Skeletal muscle satellite cell (primary cell): ENCODE measurements at regions not wholly inside any gene's neighbourhood (a gene's known extent, or its start where the extent isn't known, plus 50 kb on each side); places are given as distances from the start of the nearest gene placed in this dataset.

Source experiments
- H3K27me3 ChIP-seq: 2 replicates; pipeline ENCODE4 v1.7.0; 2013; ENCODE audit warnings: low read length; ENCODE audit not compliant: control insufficient read depth, insufficient read depth
- H3K36me3 ChIP-seq: 2 replicates; pipeline ENCODE4 v1.7.0; 2013; ENCODE audit warnings: mild to moderate bottlenecking, control low read depth, low read length; ENCODE audit not compliant: insufficient read depth
- H3K4me1 ChIP-seq: 2 replicates; pipeline ENCODE4 v1.7.0; 2013; ENCODE audit warnings: low read length; ENCODE audit not compliant: control insufficient read depth, insufficient read depth
- H3K4me2 ChIP-seq: 2 replicates; pipeline ENCODE4 v1.7.0; 2013; ENCODE audit warnings: mild to moderate bottlenecking, low read length
- H3K4me3 ChIP-seq: 2 replicates; pipeline ENCODE4 v1.7.0; 2013; ENCODE audit warnings: low read length
- H3K9ac ChIP-seq: 2 replicates; pipeline ENCODE4 v1.7.0; 2013; ENCODE audit warnings: mild to moderate bottlenecking, low read depth, low read length, moderate library complexity
- H3K9me3 ChIP-seq: replicated peaks from 2 replicates; pipeline ENCODE4 v1.7.0; 2013; ENCODE audit warnings: mild to moderate bottlenecking, control low read depth, low read length

DNA sequence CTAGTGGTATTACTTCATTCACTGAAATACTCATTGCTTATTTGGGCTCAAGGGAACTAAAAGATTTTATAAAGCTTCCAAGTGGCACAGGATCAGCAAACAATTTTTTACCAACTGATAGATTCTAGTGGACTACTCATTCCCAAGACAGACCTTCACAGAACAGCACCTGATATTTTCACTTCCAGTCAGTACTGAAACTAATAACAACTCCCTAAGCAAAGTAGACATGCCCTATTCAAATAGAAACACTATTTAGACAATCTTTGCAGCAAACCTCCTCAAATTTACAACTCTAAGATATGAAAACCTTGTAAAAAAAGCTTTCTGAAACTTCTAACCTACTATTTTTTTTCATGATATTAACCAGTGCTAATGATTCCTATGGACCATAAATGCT is 2345.8 kb downstream of the LRRC4C start:
- Histone ChIP-seq H3K36me3 (no peaks in the 10 kb centered on the region), H3K9me3 (no peaks in the 10 kb centered on the region), H3K4me1 (no peaks in the 10 kb centered on the region), H3K4me3 (no peak overlapping the region), H3K9ac (no peak overlapping the region), H3K27me3 (no peaks in the 10 kb centered on the region), H3K4me2 (no peak overlapping the region)

DNA sequence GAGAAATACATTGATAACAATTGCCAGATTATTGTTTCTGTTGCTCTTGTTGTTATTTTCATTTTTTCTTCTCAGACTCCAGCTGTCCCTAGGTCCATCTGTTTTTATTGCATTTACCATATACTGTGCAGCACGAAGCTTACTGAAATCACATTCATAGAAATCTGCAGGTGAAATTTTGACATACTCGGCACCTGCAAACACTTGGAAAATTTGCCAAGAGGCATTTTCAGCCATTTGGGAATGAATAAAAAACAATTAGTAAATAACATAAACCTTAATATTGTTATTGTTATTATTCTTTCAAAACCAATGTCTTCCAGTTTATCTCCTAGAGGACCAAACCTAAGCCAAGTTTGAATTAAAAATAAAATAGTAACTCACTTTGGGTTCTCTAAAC is 2357.2 kb downstream of the LRRC4C start:
- no peak overlapping the region for H3K4me3 ChIP-seq
- no peaks in the 10 kb centered on the region for H3K4me1 ChIP-seq
- no peaks in the 10 kb centered on the region for H3K27me3 ChIP-seq
- no peak overlapping the region for H3K9ac ChIP-seq
- no peak overlapping the region for H3K4me2 ChIP-seq
- peaks cover 7% of the 10 kb centered on the region for H3K9me3 ChIP-seq
- no peaks in the 10 kb centered on the region for H3K36me3 ChIP-seq

DNA sequence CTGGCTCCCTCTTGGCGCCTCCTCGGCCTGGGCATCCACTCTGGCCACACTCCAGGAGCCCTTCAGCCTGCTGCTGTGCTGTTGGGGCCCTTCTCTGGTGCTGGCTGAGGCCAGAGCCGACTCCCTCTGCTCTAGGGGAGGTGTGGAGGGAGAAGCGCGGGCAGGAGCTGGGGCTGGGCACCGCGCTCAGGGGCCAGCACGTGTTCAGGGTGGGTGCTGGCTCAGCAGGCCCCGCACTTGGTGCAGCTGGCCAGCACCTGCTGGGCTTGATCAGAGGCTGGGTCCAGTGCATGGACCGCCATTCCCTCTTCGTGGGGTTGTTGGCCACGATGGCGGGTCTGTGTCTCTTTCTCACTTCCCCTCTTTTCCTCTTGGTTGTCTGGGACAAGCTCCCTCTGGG is 2381.0 kb downstream of the LRRC4C start:
- H3K4me2 ChIP-seq: no peak overlapping the region
- no peak overlapping the region for H3K9ac ChIP-seq
- no peak overlapping the region for H3K4me3 ChIP-seq
- no peaks in the 10 kb centered on the region for H3K36me3 ChIP-seq
- H3K9me3 ChIP-seq: no peaks in the 10 kb centered on the region
- H3K27me3 ChIP-seq: no peaks in the 10 kb centered on the region
- no peaks in the 10 kb centered on the region for H3K4me1 ChIP-seq

DNA sequence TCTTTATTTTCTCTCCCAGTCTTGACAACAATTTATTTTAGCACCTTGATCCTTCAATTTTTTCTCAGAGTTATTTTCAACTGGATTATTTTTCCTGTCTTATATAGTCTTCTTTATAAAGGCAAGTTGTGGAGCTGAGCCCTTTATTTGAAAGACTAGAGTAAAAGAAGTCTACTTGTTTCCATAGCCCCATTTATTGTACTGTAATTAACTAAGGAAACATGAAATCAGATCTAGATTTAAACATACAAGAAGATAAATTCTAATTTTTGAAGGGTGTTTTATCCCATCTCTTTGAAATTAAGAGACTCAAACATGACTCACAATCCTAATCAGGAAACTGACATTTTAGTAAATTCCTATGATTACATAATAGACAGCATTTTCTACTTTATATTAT is 2421.8 kb downstream of the LRRC4C start:
- Histone ChIP-seq H3K9me3 (no peaks in the 10 kb centered on the region), H3K4me2 (no peak overlapping the region), H3K27me3 (no peaks in the 10 kb centered on the region), H3K4me1 (no peaks in the 10 kb centered on the region), H3K36me3 (no peaks in the 10 kb centered on the region), H3K4me3 (no peak overlapping the region), H3K9ac (no peak overlapping the region)

DNA sequence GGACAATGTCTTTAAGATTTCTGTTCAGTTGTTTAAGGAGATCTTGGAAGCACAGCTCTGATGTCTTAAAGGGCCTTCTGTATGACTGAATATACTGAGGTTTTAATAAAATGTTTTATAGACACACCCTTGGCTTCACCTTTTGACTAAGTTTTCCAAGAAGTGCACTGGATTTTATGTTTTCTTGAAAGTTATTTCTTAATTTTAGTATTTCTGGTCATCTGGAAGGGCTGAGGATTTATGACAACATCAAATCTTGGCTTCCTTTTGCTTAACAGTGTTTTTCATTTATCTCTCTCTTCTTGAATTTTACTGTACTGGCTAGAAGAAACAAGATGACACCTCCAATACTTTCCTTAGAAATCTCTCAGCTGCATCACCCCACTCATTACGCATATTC is 2423.4 kb downstream of the LRRC4C start:
- Histone ChIP-seq H3K9ac (no peak overlapping the region), H3K4me2 (no peak overlapping the region), H3K4me1 (no peaks in the 10 kb centered on the region), H3K36me3 (no peaks in the 10 kb centered on the region), H3K9me3 (no peaks in the 10 kb centered on the region), H3K4me3 (no peak overlapping the region), H3K27me3 (no peaks in the 10 kb centered on the region)

DNA sequence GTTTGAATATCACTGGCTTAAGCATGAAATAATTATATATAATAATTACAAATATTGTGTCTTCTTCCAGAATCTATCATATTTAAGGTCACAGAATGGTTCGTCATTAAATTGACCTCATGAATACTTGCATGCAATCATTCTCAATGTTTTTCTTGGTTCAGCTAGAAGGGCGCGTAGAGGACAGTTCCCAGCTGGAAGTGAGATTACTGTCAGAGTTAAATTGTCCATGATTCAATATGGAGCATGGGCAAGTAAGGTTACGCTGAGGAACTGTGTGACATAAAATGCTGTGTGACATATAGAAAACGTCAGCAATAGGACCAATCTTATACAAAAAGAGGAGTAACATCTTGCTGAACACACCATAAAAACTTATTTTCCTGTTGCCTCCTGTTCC is 2423.5 kb upstream of the RAG2 start:
- Histone ChIP-seq H3K4me3 (no peak overlapping the region), H3K36me3 (no peaks in the 10 kb centered on the region), H3K4me2 (no peak overlapping the region), H3K9me3 (no peaks in the 10 kb centered on the region), H3K27me3 (no peaks in the 10 kb centered on the region), H3K4me1 (no peaks in the 10 kb centered on the region), H3K9ac (no peak overlapping the region)

DNA sequence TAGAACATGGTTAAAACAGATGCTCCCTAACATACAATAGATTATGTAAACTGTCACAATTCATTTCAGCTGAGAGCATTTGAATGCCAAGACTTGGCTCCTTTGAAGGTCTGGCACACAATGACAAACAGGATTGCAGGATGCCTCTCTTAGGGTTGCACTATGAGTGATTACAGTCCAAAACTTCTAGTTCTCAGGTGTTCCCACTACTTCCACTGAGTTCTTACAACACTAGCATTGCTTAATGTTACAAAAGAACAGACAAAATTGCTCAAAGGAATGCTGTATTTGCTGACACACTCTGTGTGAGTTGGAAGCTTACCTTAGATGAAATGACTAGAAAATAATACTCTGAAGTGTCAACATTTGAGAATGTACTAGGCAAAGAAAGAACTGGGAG is 2413.8 kb upstream of the RAG2 start:
- Histone ChIP-seq H3K27me3 (no peaks in the 10 kb centered on the region), H3K4me1 (no peaks in the 10 kb centered on the region), H3K9ac (no peak overlapping the region), H3K4me2 (no peak overlapping the region), H3K36me3 (no peaks in the 10 kb centered on the region), H3K9me3 (no peaks in the 10 kb centered on the region), H3K4me3 (no peak overlapping the region)

DNA sequence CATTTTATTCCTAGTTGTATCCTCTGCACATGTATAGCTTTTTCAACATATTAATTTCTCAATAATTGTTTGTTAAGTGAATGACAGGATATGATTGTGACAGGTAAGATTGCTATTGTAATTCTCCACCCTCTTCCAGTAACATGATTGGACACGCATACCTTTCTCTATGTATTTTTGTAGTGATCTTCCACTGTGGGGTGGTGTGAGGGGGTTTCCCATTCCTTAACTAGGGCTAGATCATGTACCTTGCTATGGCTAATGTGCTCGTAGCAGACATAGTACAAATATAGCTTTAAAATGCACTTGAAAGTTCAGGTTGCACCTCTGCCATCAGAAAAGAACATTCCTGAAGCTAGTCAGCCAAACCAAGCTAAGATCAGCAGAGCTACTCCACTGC is 2392.8 kb upstream of the RAG2 start:
- Histone ChIP-seq H3K4me2 (no peak overlapping the region), H3K9me3 (peaks cover 4% of the 10 kb centered on the region), H3K27me3 (no peaks in the 10 kb centered on the region), H3K9ac (no peak overlapping the region), H3K4me1 (no peaks in the 10 kb centered on the region), H3K36me3 (no peaks in the 10 kb centered on the region), H3K4me3 (no peak overlapping the region)

DNA sequence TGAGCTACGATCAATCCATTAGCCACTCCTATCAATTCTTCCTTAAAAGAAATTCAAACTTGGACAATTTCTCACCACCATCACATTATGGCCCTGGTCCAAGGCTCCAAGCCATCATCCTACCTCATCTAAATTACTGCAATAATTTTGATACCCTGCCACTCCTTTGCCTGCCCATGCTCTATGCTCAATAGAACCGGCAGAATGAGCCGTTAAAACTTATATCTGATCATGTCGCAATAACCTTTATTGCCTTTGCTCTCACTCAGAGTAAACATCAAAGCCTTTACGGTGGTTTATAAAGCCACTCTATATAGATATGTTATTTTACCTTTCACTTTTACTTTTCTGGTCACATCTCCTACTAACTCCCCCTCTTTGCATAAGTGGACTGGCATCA is 2392.1 kb upstream of the RAG2 start:
- no peaks in the 10 kb centered on the region for H3K4me1 ChIP-seq
- no peaks in the 10 kb centered on the region for H3K27me3 ChIP-seq
- H3K4me3 ChIP-seq: no peak overlapping the region
- no peak overlapping the region for H3K4me2 ChIP-seq
- H3K9ac ChIP-seq: no peak overlapping the region
- peaks cover 4% of the 10 kb centered on the region for H3K9me3 ChIP-seq
- H3K36me3 ChIP-seq: no peaks in the 10 kb centered on the region

DNA sequence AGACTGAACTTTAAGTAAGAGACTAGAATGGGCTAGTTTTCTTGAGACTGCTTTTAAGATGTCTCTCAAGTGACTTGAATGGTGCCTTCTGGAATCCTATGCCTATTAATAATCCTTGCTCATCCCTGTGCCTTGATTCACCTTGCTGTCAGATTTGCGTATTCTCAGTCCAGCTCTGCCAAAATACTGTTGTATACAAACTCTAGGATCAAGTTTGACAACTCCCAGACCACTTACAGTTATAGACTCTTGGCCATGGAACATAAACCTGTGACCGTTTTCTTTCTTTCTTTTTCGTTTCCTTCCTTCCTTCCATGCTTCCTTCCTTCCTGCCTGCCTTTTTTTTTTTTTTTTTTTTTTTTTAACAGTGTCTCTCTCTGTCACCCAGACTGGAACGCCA is 2390.9 kb upstream of the RAG2 start:
- Histone ChIP-seq H3K4me3 (no peak overlapping the region), H3K9me3 (peaks cover 4% of the 10 kb centered on the region), H3K27me3 (no peaks in the 10 kb centered on the region), H3K4me1 (no peaks in the 10 kb centered on the region), H3K9ac (no peak overlapping the region), H3K4me2 (no peak overlapping the region), H3K36me3 (no peaks in the 10 kb centered on the region)

DNA sequence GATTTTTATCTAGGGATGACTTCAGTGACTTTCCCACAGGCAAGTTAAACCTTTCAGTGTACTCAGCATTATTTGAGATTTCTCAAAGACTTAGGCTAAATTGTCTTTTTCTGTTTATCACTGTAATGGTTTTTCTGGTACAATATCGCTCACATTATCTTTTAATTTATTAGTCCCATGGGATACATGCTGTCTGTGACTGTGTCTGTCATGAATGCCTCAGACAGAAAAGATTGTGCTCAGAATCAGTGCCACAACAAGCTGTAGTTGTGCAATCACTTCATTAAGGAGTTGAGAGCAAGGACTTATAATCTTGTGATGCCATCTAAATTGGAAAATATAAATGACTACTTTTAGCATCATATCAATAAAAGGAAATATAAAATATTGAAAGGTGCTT is 2374.2 kb upstream of the RAG2 start:
- H3K27me3 ChIP-seq: no peaks in the 10 kb centered on the region
- no peaks in the 10 kb centered on the region for H3K9me3 ChIP-seq

DNA sequence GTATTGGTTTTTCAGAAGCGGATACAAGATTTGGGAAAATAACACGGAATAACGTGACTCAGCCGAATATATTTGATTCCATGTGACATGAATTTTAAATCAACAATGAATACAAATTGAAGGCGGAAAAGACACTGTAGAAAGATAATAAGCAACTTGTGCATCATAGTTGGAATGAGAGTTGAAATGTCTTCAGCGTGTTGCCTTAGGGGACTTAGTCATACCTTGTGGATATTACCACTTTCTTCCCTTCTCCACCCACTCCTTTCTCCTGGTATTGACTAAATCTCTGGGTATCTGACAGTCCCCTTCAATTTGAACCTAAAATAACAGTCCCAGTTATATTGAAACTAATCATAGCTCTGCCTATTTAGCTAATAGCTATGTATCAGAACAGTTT is 2373.1 kb upstream of the RAG2 start:
- no peaks in the 10 kb centered on the region for H3K4me1 ChIP-seq
- no peaks in the 10 kb centered on the region for H3K36me3 ChIP-seq
- H3K9ac ChIP-seq: no peak overlapping the region
- no peak overlapping the region for H3K4me3 ChIP-seq
- no peaks in the 10 kb centered on the region for H3K27me3 ChIP-seq
- no peak overlapping the region for H3K4me2 ChIP-seq
- H3K9me3 ChIP-seq: no peaks in the 10 kb centered on the region

More for the DNA sequence above, 2374.2 kb upstream of the RAG2 start:
- H3K36me3 ChIP-seq: no peaks in the 10 kb centered on the region
- no peak overlapping the region for H3K4me2 ChIP-seq
- no peak overlapping the region for H3K4me3 ChIP-seq
- no peak overlapping the region for H3K9ac ChIP-seq
- H3K4me1 ChIP-seq: no peaks in the 10 kb centered on the region

DNA sequence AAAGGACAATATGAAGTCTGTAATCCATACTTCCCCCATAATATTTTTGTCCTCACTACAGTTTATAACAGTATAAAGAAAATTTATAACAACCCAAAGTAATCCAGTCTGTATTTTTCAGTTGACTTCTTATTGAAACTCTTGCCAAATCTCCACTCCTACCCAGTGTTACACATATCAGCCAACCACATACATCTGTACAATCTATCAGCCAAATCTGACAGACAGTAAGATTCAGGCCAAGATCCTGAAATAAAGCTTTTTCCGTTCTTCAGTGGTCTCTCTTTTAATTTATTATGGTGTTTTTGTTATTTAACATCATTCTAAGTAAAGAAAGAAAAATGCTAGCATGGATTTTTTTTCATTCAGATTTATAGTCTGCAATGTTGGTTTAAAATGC is 2370.9 kb upstream of the RAG2 start:
- Histone ChIP-seq H3K4me2 (no peak overlapping the region), H3K27me3 (no peaks in the 10 kb centered on the region)

More for the DNA sequence above, 2370.9 kb upstream of the RAG2 start:
- Histone ChIP-seq H3K9ac (no peak overlapping the region), H3K4me3 (no peak overlapping the region), H3K9me3 (no peaks in the 10 kb centered on the region), H3K4me1 (no peaks in the 10 kb centered on the region), H3K36me3 (no peaks in the 10 kb centered on the region)
